Right hindlimb (tissue), 1 donor: ENCODE measurements at regions not wholly inside any gene's neighbourhood (a gene's known extent, or its start where the extent isn't known, plus 50 kb on each side); places are given as distances from the start of the nearest gene placed in this dataset.
"Not testable (repeated sequence)": the region's sequence is repeated elsewhere in the genome, so short reads cannot be mapped to it uniquely, and the experiment has no call there.

Source experiments
- DNase-seq: peaks from one replicate; pipeline ENCODE4 v3.0.0-alpha.2; 2018

GRCh38 chrX:137646472-137646871 lies 80.5 kb downstream of the ZIC3 start:
- no peak for DNase-seq

GRCh38 chrX:137651647-137652046 lies 85.7 kb downstream of the ZIC3 start:
- DNase-seq = no peak

GRCh38 chrX:137652086-137652485 lies 86.2 kb downstream of the ZIC3 start:
- no peak for DNase-seq

- DNase-seq = no peak
Observed at GRCh38 chrX:137654481-137654880, 88.6 kb downstream of the ZIC3 start.

GRCh38 chrX:137667776-137668175 lies 101.8 kb downstream of the ZIC3 start:
- DNase-seq = no peak

GRCh38 chrX:137684591-137684990 lies 118.7 kb downstream of the ZIC3 start:
- no peak for DNase-seq

GRCh38 chrX:137695417-137695816 lies 129.5 kb downstream of the ZIC3 start:
- no peak for DNase-seq

GRCh38 chrX:137707348-137707747 lies 141.4 kb downstream of the ZIC3 start:
- DNase-seq = no peak

GRCh38 chrX:137742846-137743245 lies 176.9 kb downstream of the ZIC3 start:
- no peak for DNase-seq

- no peak for DNase-seq
Observed at GRCh38 chrX:137743414-137743813, 177.5 kb downstream of the ZIC3 start.

- DNase-seq = no peak
Observed at GRCh38 chrX:137746289-137746688, 180.4 kb downstream of the ZIC3 start.

GRCh38 chrX:137747244-137748043 lies 181.5 kb downstream of the ZIC3 start:
- peak; percentile 14 for DNase-seq

- DNase-seq = no peak
Observed at GRCh38 chrX:137748827-137749226, 182.9 kb downstream of the ZIC3 start.

- DNase-seq = no peak
Observed at GRCh38 chrX:137749246-137749645, 183.3 kb downstream of the ZIC3 start.

- no peak for DNase-seq
Observed at GRCh38 chrX:137771537-137771936, 205.6 kb downstream of the ZIC3 start.

- DNase-seq = no peak
Observed at GRCh38 chrX:137792214-137792613, 226.3 kb downstream of the ZIC3 start.

- DNase-seq = not testable (repeated sequence)
Observed at GRCh38 chrX:137797926-137798325, 232.0 kb downstream of the ZIC3 start.

- no peak for DNase-seq
Observed at GRCh38 chrX:137823257-137823656, 257.3 kb downstream of the ZIC3 start.

- peak; percentile 36 for DNase-seq
Observed at GRCh38 chrX:137847376-137847775, 281.4 kb downstream of the ZIC3 start.

- DNase-seq = no peak
Observed at GRCh38 chrX:137848266-137848905, 282.5 kb downstream of the ZIC3 start.

GRCh38 chrX:137852502-137852901 lies 286.6 kb downstream of the ZIC3 start:
- DNase-seq = no peak

GRCh38 chrX:137855490-137855889 lies 289.6 kb downstream of the ZIC3 start:
- no peak for DNase-seq

- no peak for DNase-seq
Observed at GRCh38 chrX:137858106-137858505, 292.2 kb downstream of the ZIC3 start.

- DNase-seq = no peak
Observed at GRCh38 chrX:137878401-137878800, 312.5 kb downstream of the ZIC3 start.

GRCh38 chrX:137882960-137883359 lies 317.0 kb downstream of the ZIC3 start:
- DNase-seq = no peak
